H9 (cell line): ENCODE measurements at regions not wholly inside any gene's neighbourhood (a gene's known extent, or its start where the extent isn't known, plus 50 kb on each side); places are given as distances from the start of the nearest gene placed in this dataset.

Experiments used
- DNase-seq: peaks from one replicate; pipeline ENCODE4 v3.0.0-alpha.2; 2017
- H2AFZ ChIP-seq: one replicate; pipeline ENCODE4 v1.6.1; 2013; ENCODE audit warnings: mild to moderate bottlenecking, low read length, control low read depth, moderate library complexity
- H2AK5ac ChIP-seq: 2 replicates; pipeline ENCODE4 v1.6.1; 2013; ENCODE audit warnings: low read length, control low read depth, mixed read lengths; ENCODE audit not compliant: insufficient read length
- H2BK120ac ChIP-seq: one replicate; pipeline ENCODE4 v1.6.1; 2013; ENCODE audit warnings: low read depth, mild to moderate bottlenecking, low read length, control low read depth, inconsistent platforms; ENCODE audit not compliant: poor library complexity, severe bottlenecking
- H2BK12ac ChIP-seq: 2 replicates; pipeline ENCODE4 v1.6.1; 2013; ENCODE audit warnings: low read length, control low read depth, mixed read lengths, low read depth; ENCODE audit not compliant: insufficient read length
- H2BK15ac ChIP-seq: 2 replicates; pipeline ENCODE4 v1.6.1; 2013; ENCODE audit warnings: low read depth, low read length, control low read depth
- H2BK20ac ChIP-seq: one replicate; pipeline ENCODE4 v1.6.1; 2013; ENCODE audit warnings: low read depth, mild to moderate bottlenecking, low read length, control low read depth, inconsistent platforms; ENCODE audit not compliant: poor library complexity, severe bottlenecking
- H2BK5ac ChIP-seq: 2 replicates; pipeline ENCODE4 v1.6.1; 2013; ENCODE audit warnings: low read length, control low read depth, mixed read lengths; ENCODE audit not compliant: insufficient read length
- H3K14ac ChIP-seq: 2 replicates; pipeline ENCODE4 v1.6.1; 2013; ENCODE audit warnings: low read length, control low read depth; ENCODE audit not compliant: insufficient read depth
- H3K18ac ChIP-seq: 2 replicates; pipeline ENCODE4 v1.6.1; 2013; ENCODE audit warnings: low read depth, mild to moderate bottlenecking, mixed read lengths, low read length, control low read depth; ENCODE audit not compliant: insufficient read length
- H3K23ac ChIP-seq: 2 replicates; pipeline ENCODE4 v1.6.1; 2013; ENCODE audit warnings: low read length, control low read depth, mixed read lengths, low read depth; ENCODE audit not compliant: insufficient read length
- H3K23me2 ChIP-seq: 2 replicates; pipeline ENCODE4 v1.6.1; 2013; ENCODE audit warnings: low read depth, mild to moderate bottlenecking, mixed read lengths, low read length, control low read depth; ENCODE audit not compliant: insufficient read length, poor library complexity, severe bottlenecking
- H3K27ac ChIP-seq: 2 replicates; pipeline ENCODE4 v1.5.1; 2013; ENCODE audit warnings: low read length, control low read depth, mixed read lengths, low read depth; ENCODE audit not compliant: insufficient read length
- H3K27me3 ChIP-seq: 2 replicates; pipeline ENCODE4 v1.6.1; 2013; ENCODE audit warnings: low read length, control low read depth, inconsistent platforms; ENCODE audit not compliant: insufficient read depth
- H3K4ac ChIP-seq: 2 replicates; pipeline ENCODE4 v1.6.1; 2013; ENCODE audit warnings: low read depth, mild to moderate bottlenecking, control low read depth, inconsistent platforms, low read length, moderate library complexity
- H3K4me1 ChIP-seq: 2 replicates; pipeline ENCODE4 v1.6.1; 2013; ENCODE audit warnings: low read length, control low read depth, inconsistent platforms; ENCODE audit not compliant: insufficient read depth
- H3K4me2 ChIP-seq: 2 replicates; pipeline ENCODE4 v1.6.1; 2013; ENCODE audit warnings: low read length, control low read depth, mixed read lengths; ENCODE audit not compliant: insufficient read length, insufficient read depth
- H3K56ac ChIP-seq: 2 replicates; pipeline ENCODE4 v1.6.1; 2013; ENCODE audit warnings: low read depth, mild to moderate bottlenecking, mixed read lengths, low read length, control low read depth; ENCODE audit not compliant: insufficient read length
- H3K79me1 ChIP-seq: 2 replicates; pipeline ENCODE4 v1.6.1; 2013; ENCODE audit warnings: low read depth, mild to moderate bottlenecking, moderate library complexity, low read length, control low read depth, inconsistent platforms; ENCODE audit not compliant: insufficient read depth, poor library complexity, severe bottlenecking
- H3K79me2 ChIP-seq: 2 replicates; pipeline ENCODE4 v1.6.1; 2013; ENCODE audit warnings: low read length, control low read depth, inconsistent platforms; ENCODE audit not compliant: insufficient read depth
- H3K9ac ChIP-seq: 2 replicates; pipeline ENCODE4 v1.6.1; 2013; ENCODE audit warnings: low read length, control low read depth, mixed read lengths; ENCODE audit not compliant: insufficient read length; ENCODE audit errors: extremely low read depth
- H3K9me3 ChIP-seq: one replicate; pipeline ENCODE4 v1.6.1; 2013; ENCODE audit warnings: low read depth, low read length, inconsistent platforms; ENCODE audit not compliant: control insufficient read depth
- H3T11ph ChIP-seq: one replicate; pipeline ENCODE4 v1.6.1; 2013; ENCODE audit warnings: mild to moderate bottlenecking, low read length, control low read depth, inconsistent platforms
- H4K20me1 ChIP-seq: one replicate; pipeline ENCODE4 v1.6.1; 2013; ENCODE audit not compliant: control insufficient read depth, insufficient read length, insufficient read depth
- H4K5ac ChIP-seq: 2 replicates; pipeline ENCODE4 v1.6.1; 2013; ENCODE audit warnings: low read depth, mild to moderate bottlenecking, mixed read lengths, low read length, control low read depth; ENCODE audit not compliant: insufficient read length
- H4K8ac ChIP-seq: replicated peaks from 2 replicates; pipeline ENCODE4 v1.6.1; 2013; ENCODE audit warnings: low read length, control low read depth, mixed read lengths, low read depth; ENCODE audit not compliant: insufficient read length
- H4K91ac ChIP-seq: 2 replicates; pipeline ENCODE4 v1.6.1; 2013; ENCODE audit warnings: low read depth, mild to moderate bottlenecking, moderate library complexity, mixed read lengths, low read length, control low read depth; ENCODE audit not compliant: insufficient read length
- H3K27ac Mint-ChIP-seq, 3 experiments: 2 replicates in 2 of 3; 3 replicates in 1 of 3; pipeline ENCODE4 v1.8.0; 2020 to 2021; ENCODE audit warnings: mixed read lengths in 3 of 3, mild to moderate bottlenecking in 1 of 3, moderate library complexity in 1 of 3
- H3K27me3 Mint-ChIP-seq: 2 replicates; pipeline ENCODE4 v1.8.0; 2021; ENCODE audit warnings: low read depth, mild to moderate bottlenecking, moderate library complexity, mixed read lengths
- H3K36me3 Mint-ChIP-seq, 3 experiments: 2 replicates in 2 of 3; 3 replicates in 1 of 3; pipeline ENCODE4 v1.8.0; 2020 to 2021; ENCODE audit warnings: low read depth in 3 of 3, mixed read lengths in 3 of 3; ENCODE audit not compliant: insufficient read depth in 1 of 3
- H3K4me1 Mint-ChIP-seq, 2 experiments: 2 replicates each; pipeline ENCODE4 v1.8.0; 2020; ENCODE audit warnings: mixed read lengths in 2 of 2
- H3K4me3 Mint-ChIP-seq, 2 experiments: 2 replicates in 1 of 2; 3 replicates in 1 of 2; pipeline ENCODE4 v1.8.0; 2020 to 2021; ENCODE audit warnings: mild to moderate bottlenecking in 2 of 2, mixed read lengths in 2 of 2, moderate library complexity in 1 of 2
- H3K9me3 Mint-ChIP-seq, 2 experiments: 2 replicates in 1 of 2; 3 replicates in 1 of 2; pipeline ENCODE4 v1.8.0; 2020; ENCODE audit warnings: mild to moderate bottlenecking in 2 of 2, mixed read lengths in 2 of 2, moderate library complexity in 1 of 2
- CTCF ChIP-seq: fragments of 200-600 bp; sonication (generic); conservative IDR thresholded peaks from 3 replicates; pipeline ENCODE4 v1.8.0; 2021; ENCODE audit warnings: antibody characterized with exemption, mild to moderate bottlenecking

- Histone ChIP-seq H3K18ac (no peak overlapping the region), H4K5ac (no peak overlapping the region), H3K27ac (no peak overlapping the region), H2BK20ac (no peak overlapping the region), H3K9ac (no peak overlapping the region), H2BK5ac (no peak overlapping the region), H3K4me2 (no peak overlapping the region), H3K79me2 (no peaks in the 10 kb centered on the region), H4K20me1 (no peaks in the 10 kb centered on the region), H2BK12ac (no peak overlapping the region), H3K56ac (no peak overlapping the region), H3K79me1 (no peaks in the 10 kb centered on the region), H4K91ac (no peak overlapping the region), H3K9me3 (no peaks in the 10 kb centered on the region), H3K14ac (no peak overlapping the region), H2BK120ac (no peak overlapping the region), H2BK15ac (no peak overlapping the region), H3T11ph (no peak overlapping the region), H3K27me3 (peaks cover 3% of the 10 kb centered on the region; the same call in 1 of the 2 replicates), H4K8ac (no peak overlapping the region), H3K4me1 (no peaks in the 10 kb centered on the region; the same call in 1 of the 2 replicates), H3K4ac (no peak overlapping the region), H2AFZ (no peak overlapping the region), H3K23me2 (no peaks in the 10 kb centered on the region), H2AK5ac (no peak overlapping the region), H3K23ac (no peak overlapping the region)
- no peak overlapping the region for H3K27ac Mint-ChIP-seq
- H3K36me3 Mint-ChIP-seq, result no peaks in the 10 kb centered on the region
- no peaks in the 10 kb centered on the region; the same call in 1 of the 2 replicates for H3K27me3 Mint-ChIP-seq
- peaks cover 12 to 13% of the 10 kb centered on the region in 2 experiments for H3K4me1 Mint-ChIP-seq
- no peak overlapping the region for H3K4me3 Mint-ChIP-seq
- no peaks in the 10 kb centered on the region for H3K9me3 Mint-ChIP-seq
- no peak for DNase-seq
- no peak for TF ChIP-seq CTCF
Observed at GRCh38 chr12:59941461-59941860, 345.6 kb downstream of the SLC16A7 start.
